Large intestine (tissue), 3 donors: ENCODE measurements at regions not wholly inside any gene's neighbourhood (a gene's known extent, or its start where the extent isn't known, plus 50 kb on each side); places are given as distances from the start of the nearest gene placed in this dataset.
"Not testable (repeated sequence)": the region's sequence is repeated elsewhere in the genome, so short reads cannot be mapped to it uniquely, and the experiment has no call there.

Source experiments
- DNase-seq, 2 donors: peaks; one replicate each; pipeline versions ENCODE4 v3.0.0 to v3.0.0-alpha.2; 2013
- H3K27ac ChIP-seq: one replicate; pipeline ENCODE4 v1.5.1; 2013; ENCODE audit warnings: low read length
- H3K27me3 ChIP-seq: 2 replicates; pipeline ENCODE4 v1.6.1; 2013; ENCODE audit warnings: low read length; ENCODE audit not compliant: control insufficient read depth, insufficient read depth
- H3K36me3 ChIP-seq: 2 replicates; pipeline ENCODE4 v1.6.1; 2013; ENCODE audit warnings: low read length; ENCODE audit not compliant: control insufficient read depth, insufficient read depth
- H3K4me1 ChIP-seq: one replicate; pipeline ENCODE4 v1.6.1; 2013; ENCODE audit warnings: low read length; ENCODE audit not compliant: control insufficient read depth, insufficient read depth
- H3K4me3 ChIP-seq: one replicate; pipeline ENCODE4 v1.5.1; 2013; ENCODE audit warnings: low read length
- H3K9me3 ChIP-seq: one replicate; pipeline ENCODE4 v1.6.1; 2013; ENCODE audit warnings: mild to moderate bottlenecking, low read depth, low read length, moderate library complexity; ENCODE audit not compliant: control insufficient read depth
- WGBS: methylation state at CpG from one replicate; pipeline ENCODE4 v1.1.5; 2013; ENCODE audit warnings: low lambda C conversion rate; ENCODE audit not compliant: insufficient coverage; 5-methylcytosine and 5-hydroxymethylcytosine counted together

GRCh38 chr13:69615055-69615454 lies 492.6 kb upstream of the ATXN8OS start:
- not testable (repeated sequence) for H3K9me3 ChIP-seq, H3K27ac ChIP-seq, DNase-seq, H3K4me1 ChIP-seq, H3K4me3 ChIP-seq, H3K27me3 ChIP-seq, H3K36me3 ChIP-seq
- no CpG with 5 or more reads among the region's 8 CpGs for WGBS

DNA sequence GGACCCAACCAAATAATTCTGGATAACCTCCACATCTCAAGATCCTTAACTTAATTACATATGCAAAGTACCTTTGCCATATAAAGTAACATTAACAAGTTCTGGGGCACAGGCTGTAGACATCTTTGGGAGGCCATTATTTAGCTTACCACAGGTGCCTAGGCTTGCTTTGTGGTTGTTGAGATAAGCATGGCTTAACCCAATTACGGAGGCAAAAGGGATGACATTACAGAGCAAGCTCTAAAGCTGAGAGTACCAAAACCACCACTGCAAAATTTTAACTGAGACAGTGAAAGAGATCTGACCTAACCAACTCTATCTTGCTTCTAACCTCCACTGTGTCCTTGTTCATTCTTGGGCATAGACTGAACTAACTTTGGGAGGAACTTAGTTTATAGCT lies 502.9 kb upstream of the ATXN8OS start:
- H3K9me3 ChIP-seq = no peaks in the 10 kb centered on the region
- no CpG with 5 or more reads among the region's 1 CpG for WGBS

DNA sequence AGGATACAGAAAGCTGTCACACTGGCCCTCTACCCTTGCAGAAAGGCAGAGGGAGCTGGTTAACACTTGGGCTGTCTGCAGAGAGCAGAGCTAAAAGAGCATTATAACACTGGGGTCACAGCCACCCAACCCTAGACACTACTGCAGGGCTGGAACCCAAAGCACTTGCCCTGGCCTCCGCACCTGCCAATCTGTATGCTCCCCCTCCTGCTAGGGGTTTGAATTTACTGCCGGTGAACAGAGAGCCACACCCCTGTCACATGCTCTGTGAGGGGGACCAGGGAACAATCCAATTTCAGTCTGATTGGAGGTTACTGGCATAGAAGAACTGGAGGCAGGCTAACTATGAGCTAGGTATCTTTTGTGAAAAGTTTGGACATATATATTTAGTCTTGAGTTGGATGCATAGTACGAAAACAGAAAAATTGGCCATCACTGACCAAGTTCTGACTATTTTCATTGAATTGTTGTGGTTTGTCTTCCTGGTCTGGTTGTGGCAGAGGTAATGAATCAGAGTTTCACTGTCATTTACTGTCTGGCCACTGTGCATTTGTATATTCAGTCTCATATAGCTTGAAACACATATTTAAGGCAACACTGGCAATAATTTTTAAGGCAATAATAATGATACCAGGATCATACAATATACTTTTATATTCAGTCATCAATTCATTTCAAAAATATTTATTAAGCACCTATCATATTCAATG lies 504.3 kb upstream of the ATXN8OS start:
- Histone ChIP-seq H3K27ac (no peak overlapping the region), H3K4me1 (no peaks in the 10 kb centered on the region), H3K4me3 (no peak overlapping the region), H3K36me3 (no peaks in the 10 kb centered on the region), H3K27me3 (no peaks in the 10 kb centered on the region), H3K9me3 (no peaks in the 10 kb centered on the region)
- DNase-seq = no peak
- WGBS = 100% methylated on average over 1 of the region's 3 CpGs

More for the DNA sequence above, 502.9 kb upstream of the ATXN8OS start:
- Histone ChIP-seq H3K27me3 (no peaks in the 10 kb centered on the region), H3K27ac (no peak overlapping the region), H3K4me1 (no peaks in the 10 kb centered on the region), H3K4me3 (no peak overlapping the region), H3K36me3 (no peaks in the 10 kb centered on the region)
- no peak for DNase-seq

DNA sequence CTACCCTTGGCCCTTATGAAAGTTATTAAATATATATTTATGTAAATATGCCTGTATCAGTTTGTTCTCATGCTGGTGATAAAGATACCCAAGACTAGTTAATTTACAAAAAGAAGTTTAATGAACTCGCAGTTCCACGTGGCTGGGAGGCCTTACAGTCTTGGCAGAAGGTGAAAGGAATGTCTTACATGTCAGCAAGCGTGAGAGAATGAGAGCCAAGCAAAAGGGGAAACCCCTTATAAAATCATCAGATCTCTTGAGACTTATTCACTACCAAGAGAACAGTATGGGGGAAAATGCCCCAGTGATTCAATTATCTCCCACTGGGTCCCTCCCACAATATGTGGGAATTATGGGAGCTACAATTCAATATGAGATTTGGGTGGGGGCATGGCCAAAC lies 506.0 kb upstream of the ATXN8OS start:
- Histone ChIP-seq H3K9me3 (no peaks in the 10 kb centered on the region), H3K4me1 (no peaks in the 10 kb centered on the region), H3K36me3 (no peaks in the 10 kb centered on the region), H3K27me3 (no peaks in the 10 kb centered on the region), H3K4me3 (no peak overlapping the region), H3K27ac (no peak overlapping the region)
- no CpG with 5 or more reads among the region's 3 CpGs for WGBS
- DNase-seq = no peak

GRCh38 chr13:69600811-69601210 lies 506.8 kb upstream of the ATXN8OS start:
- Histone ChIP-seq H3K9me3 (no peaks in the 10 kb centered on the region), H3K4me1 (no peaks in the 10 kb centered on the region), H3K36me3 (no peaks in the 10 kb centered on the region), H3K4me3 (no peak overlapping the region), H3K27me3 (no peaks in the 10 kb centered on the region), H3K27ac (no peak overlapping the region)
- 64% methylated on average over 2 of the region's 3 CpGs for WGBS
- no peak for DNase-seq

DNA sequence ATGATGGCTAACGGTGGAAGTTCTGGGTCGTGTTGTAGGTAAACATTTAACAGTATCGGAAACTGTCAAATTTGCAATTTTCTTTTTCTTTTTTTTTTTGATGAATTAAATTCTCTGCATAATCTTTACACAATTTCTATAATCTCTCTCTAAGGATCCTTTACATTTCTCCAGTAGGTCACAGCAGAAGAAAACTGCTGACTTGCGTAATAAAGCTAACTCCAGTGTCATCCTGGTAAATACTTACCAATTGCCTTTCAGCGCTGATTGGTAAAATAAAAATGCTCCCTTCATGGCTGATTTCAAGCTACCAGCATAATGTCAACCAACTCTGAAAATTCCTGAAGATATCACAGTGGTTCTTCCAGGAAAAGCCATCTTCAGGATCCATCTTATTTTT lies 510.5 kb upstream of the ATXN8OS start:
- WGBS = 93% methylated on average over 3 of the region's 5 CpGs
- no peak for DNase-seq
- Histone ChIP-seq H3K27me3 (no peaks in the 10 kb centered on the region), H3K9me3 (no peaks in the 10 kb centered on the region), H3K27ac (no peak overlapping the region), H3K36me3 (no peaks in the 10 kb centered on the region), H3K4me1 (no peaks in the 10 kb centered on the region), H3K4me3 (no peak overlapping the region)

- no peak for DNase-seq
- no peaks in the 10 kb centered on the region for H3K4me1 ChIP-seq
- 14% methylated on average over 1 of the region's 1 CpG for WGBS
- no peak overlapping the region for H3K27ac ChIP-seq
- H3K9me3 ChIP-seq = no peaks in the 10 kb centered on the region
- H3K36me3 ChIP-seq = no peaks in the 10 kb centered on the region
- H3K27me3 ChIP-seq = no peaks in the 10 kb centered on the region
- H3K4me3 ChIP-seq = no peak overlapping the region
These were observed 512.4 kb upstream of the ATXN8OS start for GRCh38 chr13:69595181-69595580.

GRCh38 chr13:69591437-69591836 lies 516.2 kb upstream of the ATXN8OS start:
- Histone ChIP-seq H3K9me3 (no peaks in the 10 kb centered on the region), H3K4me3 (no peak overlapping the region), H3K27me3 (no peaks in the 10 kb centered on the region), H3K27ac (no peak overlapping the region), H3K36me3 (no peaks in the 10 kb centered on the region), H3K4me1 (no peaks in the 10 kb centered on the region)
- no peak for DNase-seq
- WGBS = no CpG with 5 or more reads among the region's 2 CpGs

DNA sequence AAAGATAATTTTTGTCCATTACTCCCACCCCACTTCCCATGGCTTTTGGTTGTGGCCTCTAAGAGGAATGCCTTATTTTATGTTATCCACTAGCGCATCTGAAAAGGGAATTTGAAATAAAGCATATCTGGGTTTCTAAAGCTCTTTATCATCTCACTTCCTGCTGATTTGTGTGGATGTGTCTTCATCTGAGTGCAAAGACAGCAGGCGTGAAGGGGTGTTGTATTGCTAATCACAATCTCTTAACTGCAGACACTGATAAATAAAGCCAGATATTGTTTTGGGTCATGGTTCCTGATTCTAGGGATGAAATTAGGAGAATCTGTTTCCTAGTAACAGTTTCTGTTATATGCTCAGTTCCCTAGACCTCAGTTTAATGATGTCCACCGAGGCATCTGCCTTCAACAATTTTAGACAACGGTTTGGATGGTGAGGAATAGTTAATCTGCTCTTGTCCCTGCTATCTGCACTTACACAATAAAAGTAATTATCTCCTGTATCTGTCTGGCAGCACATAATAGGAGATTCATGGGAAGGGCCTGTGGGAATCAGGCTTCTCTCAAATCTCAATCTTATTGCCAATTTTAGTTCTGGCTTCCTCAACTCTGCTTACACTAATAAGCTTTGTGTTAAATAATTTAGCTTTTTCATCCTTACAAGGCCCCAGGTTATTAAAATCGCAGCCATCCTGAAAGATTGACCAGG lies 517.9 kb upstream of the ATXN8OS start:
- H3K27me3 ChIP-seq = no peaks in the 10 kb centered on the region
- H3K9me3 ChIP-seq = no peaks in the 10 kb centered on the region
- no peaks in the 10 kb centered on the region for H3K4me1 ChIP-seq
- DNase-seq = no peak
- no peak overlapping the region for H3K4me3 ChIP-seq
- 100% methylated on average over 1 of the region's 5 CpGs for WGBS
- H3K27ac ChIP-seq = no peak overlapping the region
- H3K36me3 ChIP-seq = no peaks in the 10 kb centered on the region

DNA sequence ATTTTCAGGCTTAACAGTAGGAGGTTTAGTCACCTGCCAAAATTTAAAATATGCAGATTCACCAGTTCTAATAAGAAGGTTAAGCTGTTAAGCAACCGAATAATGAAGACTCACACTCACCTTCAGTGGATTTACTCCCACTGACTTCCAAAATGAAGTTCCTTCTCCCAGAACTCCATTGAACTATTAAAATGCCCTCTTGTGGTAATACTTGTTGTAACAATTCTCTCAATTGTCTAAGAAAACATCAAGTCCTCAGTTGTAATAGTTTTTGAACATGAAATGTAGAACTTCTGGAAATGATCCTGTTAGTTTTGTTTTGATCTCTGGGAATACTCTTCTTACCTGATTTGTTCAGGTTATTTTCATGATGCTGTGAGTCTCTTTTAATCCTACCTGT lies 522.0 kb upstream of the ATXN8OS start:
- no peak for DNase-seq
- H3K4me3 ChIP-seq = no peak overlapping the region
- no peaks in the 10 kb centered on the region for H3K27me3 ChIP-seq
- no peaks in the 10 kb centered on the region for H3K4me1 ChIP-seq
- H3K27ac ChIP-seq = no peak overlapping the region
- no peaks in the 10 kb centered on the region for H3K9me3 ChIP-seq
- 67% methylated on average over 1 of the region's 1 CpG for WGBS
- H3K36me3 ChIP-seq = no peaks in the 10 kb centered on the region

GRCh38 chr13:69580255-69580654 lies 527.4 kb upstream of the ATXN8OS start:
- H3K36me3 ChIP-seq = no peaks in the 10 kb centered on the region
- no peak overlapping the region for H3K27ac ChIP-seq
- H3K9me3 ChIP-seq = no peaks in the 10 kb centered on the region
- 83% methylated on average over 1 of the region's 3 CpGs for WGBS
- no peaks in the 10 kb centered on the region for H3K27me3 ChIP-seq
- no peak overlapping the region for H3K4me3 ChIP-seq
- H3K4me1 ChIP-seq = no peaks in the 10 kb centered on the region
- DNase-seq = no peak
